ENCODE measurements at regions not wholly inside any gene's neighbourhood (a gene's known extent, or its start where the extent isn't known, plus 50 kb on each side); places are given as distances from the start of the nearest gene placed in this dataset.

- TF ChIP-seq CTCF (IDR thresholded peaks at IDR 0.05) (no peak), POLR2A (IDR thresholded peaks at IDR 0.05) (no peak)
These were observed 91.9 kb upstream of the LDAH start for GRCh38 chr2:20914771-20915170.

Data from heart left ventricle (tissue), 13 donors.